Prostate gland (tissue), 2 donors: ENCODE measurements at regions not wholly inside any gene's neighbourhood (a gene's known extent, or its start where the extent isn't known, plus 50 kb on each side); places are given as distances from the start of the nearest gene placed in this dataset.

ENCODE experiments used
- DNase-seq: peaks from one replicate; pipeline ENCODE4 v3.0.0-alpha.2; 2019; ENCODE audit warnings: low spot score
- H3K27ac ChIP-seq, 2 donors: fragments of 200-600 bp; sonication (generic); 2 replicates each; pipeline ENCODE4 v1.5.1; 2017 to 2019
- H3K27me3 ChIP-seq: fragments of 200-600 bp; sonication (generic); replicated peaks from 2 replicates; pipeline ENCODE4 v1.5.1; 2019; ENCODE audit not compliant: insufficient read depth
- H3K36me3 ChIP-seq, 2 donors: fragments of 200-600 bp; sonication (generic); 1 replicate in 1 of 2; 2 replicates in 1 of 2; pipeline versions ENCODE4 v1.5.1 to v1.8.1; 2017 to 2019
- H3K4me1 ChIP-seq: fragments of 200-600 bp; sonication (generic); replicated peaks from 2 replicates; pipeline ENCODE4 v1.5.1; 2019
- H3K4me3 ChIP-seq, 2 donors: fragments of 200-600 bp; sonication (generic); 2 replicates each; pipeline ENCODE4 v1.5.1; 2017 to 2019
- H3K9me3 ChIP-seq: fragments of 200-600 bp; sonication (generic); 2 replicates; pipeline ENCODE4 v1.5.1; 2017
- POLR2A ChIP-seq: fragments of 450-650 bp; IDR thresholded peaks from one replicate; pipeline ENCODE4 v1.6.1; 2016; ENCODE audit warnings: antibody characterized with exemption, mild to moderate bottlenecking
- POLR2AphosphoS5 ChIP-seq: sonication (generic); formaldehyde crosslinking; IDR thresholded peaks from one replicate; pipeline ENCODE4 v1.6.1; 2017; ENCODE audit warnings: antibody characterized with exemption
- WGBS: methylation state at CpG from one replicate; pipeline ENCODE4 v1.1.5; 2018; 5-methylcytosine and 5-hydroxymethylcytosine counted together
- intact Hi-C: fragments of 100-400 bp; cut with DNase I; formaldehyde crosslinking; loops from one replicate; pipeline ENCODE4 v1.14.2; 2022
- TF ChIP-seq, protein P1 (sequence below), 4 experiments: fragments of 200-600 bp in 2 of 4; fragments of 450-650 bp in 2 of 4; sonication (generic) in 2 of 4; IDR thresholded peaks; 1 replicate in 3 of 4; 2 replicates in 1 of 4; pipeline ENCODE4 v1.5.1; 2016 to 2019; ENCODE audit warnings: antibody characterized with exemption in 4 of 4, mild to moderate bottlenecking in 2 of 4, moderate library complexity in 2 of 4

DNA sequence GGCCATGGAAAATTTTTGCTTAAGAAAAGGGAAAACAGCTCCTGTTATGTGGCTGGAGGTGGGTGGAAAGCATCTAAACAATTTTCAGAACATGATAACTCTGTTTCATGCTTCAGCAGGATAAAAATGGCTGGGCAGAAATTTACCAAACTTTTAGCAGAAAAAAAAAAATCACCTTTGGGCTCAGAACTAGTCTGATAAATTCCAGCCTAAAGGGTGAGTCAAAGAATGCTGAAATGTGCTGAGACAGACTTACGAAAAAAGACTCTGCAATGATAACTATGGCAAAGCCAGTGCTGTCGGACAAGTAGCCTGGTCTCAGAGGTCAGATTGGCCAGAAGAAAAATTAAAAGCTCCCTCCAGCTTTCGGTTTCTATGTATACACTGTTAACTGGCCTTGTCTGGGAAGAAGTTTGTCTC, 123.6 kb downstream of the LRATD1 start:
- DNase-seq = no peak
- no peaks in the 10 kb centered on the region for H3K36me3 ChIP-seq

DNA sequence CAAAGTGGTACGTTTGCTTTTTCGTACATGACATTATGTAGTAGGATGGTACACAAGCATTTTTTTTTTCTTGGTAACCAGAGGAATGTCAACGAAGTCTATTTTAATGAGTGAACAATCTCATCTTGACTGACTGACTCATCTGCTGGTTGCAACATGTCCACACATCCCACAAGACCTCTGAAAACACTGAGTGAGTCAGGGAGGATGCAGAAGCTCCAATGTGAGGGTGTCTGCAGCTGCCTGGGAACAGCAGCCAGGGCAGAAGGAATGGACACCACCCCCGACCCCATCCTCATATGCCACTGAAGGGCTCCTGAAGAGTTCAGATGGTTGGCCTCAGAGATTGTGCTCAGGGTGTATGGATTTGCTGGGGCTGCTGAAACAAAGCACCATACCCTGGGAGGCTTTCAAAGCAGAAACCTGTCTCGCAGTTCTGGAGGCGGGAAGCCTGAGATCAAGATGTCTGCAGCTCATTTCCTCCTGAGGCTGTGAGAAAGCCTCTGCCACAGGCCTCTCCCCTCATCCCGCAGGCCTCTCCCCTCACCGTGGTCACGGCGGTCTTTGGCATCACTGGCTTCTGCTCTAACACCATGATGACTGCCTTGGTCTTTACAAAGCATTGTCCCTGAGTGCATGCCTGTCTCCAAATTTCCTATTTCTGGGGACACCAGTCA, 124.6 kb downstream of the LRATD1 start:
- intact Hi-C loops = no loop called here
- DNase-seq = no peak
- TF ChIP-seq, protein P1, sequence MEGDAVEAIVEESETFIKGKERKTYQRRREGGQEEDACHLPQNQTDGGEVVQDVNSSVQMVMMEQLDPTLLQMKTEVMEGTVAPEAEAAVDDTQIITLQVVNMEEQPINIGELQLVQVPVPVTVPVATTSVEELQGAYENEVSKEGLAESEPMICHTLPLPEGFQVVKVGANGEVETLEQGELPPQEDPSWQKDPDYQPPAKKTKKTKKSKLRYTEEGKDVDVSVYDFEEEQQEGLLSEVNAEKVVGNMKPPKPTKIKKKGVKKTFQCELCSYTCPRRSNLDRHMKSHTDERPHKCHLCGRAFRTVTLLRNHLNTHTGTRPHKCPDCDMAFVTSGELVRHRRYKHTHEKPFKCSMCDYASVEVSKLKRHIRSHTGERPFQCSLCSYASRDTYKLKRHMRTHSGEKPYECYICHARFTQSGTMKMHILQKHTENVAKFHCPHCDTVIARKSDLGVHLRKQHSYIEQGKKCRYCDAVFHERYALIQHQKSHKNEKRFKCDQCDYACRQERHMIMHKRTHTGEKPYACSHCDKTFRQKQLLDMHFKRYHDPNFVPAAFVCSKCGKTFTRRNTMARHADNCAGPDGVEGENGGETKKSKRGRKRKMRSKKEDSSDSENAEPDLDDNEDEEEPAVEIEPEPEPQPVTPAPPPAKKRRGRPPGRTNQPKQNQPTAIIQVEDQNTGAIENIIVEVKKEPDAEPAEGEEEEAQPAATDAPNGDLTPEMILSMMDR (IDR thresholded peaks at IDR 0.05) = no peak
- no peak for TF ChIP-seq POLR2AphosphoS5
- TF ChIP-seq POLR2A = no peak
- Histone ChIP-seq H3K27me3 (no peaks in the 10 kb centered on the region), H3K36me3 (no peaks in the 10 kb centered on the region), H3K27ac (no peak overlapping the region), H3K9me3 (no peaks in the 10 kb centered on the region), H3K4me1 (no peaks in the 10 kb centered on the region), H3K4me3 (no peak overlapping the region)
- WGBS = 76% methylated on average over 10 of the region's 10 CpGs

More for the DNA sequence above, 123.6 kb downstream of the LRATD1 start:
- WGBS = 68% methylated on average over 3 of the region's 3 CpGs
- Histone ChIP-seq H3K9me3 (no peaks in the 10 kb centered on the region), H3K4me3 (no peak overlapping the region), H3K4me1 (no peaks in the 10 kb centered on the region), H3K27ac (no peak overlapping the region), H3K27me3 (no peaks in the 10 kb centered on the region)
- intact Hi-C loops = no loop called here
- no peak for TF ChIP-seq POLR2AphosphoS5
- TF ChIP-seq, protein P1 (IDR thresholded peaks at IDR 0.05) = no peak

DNA sequence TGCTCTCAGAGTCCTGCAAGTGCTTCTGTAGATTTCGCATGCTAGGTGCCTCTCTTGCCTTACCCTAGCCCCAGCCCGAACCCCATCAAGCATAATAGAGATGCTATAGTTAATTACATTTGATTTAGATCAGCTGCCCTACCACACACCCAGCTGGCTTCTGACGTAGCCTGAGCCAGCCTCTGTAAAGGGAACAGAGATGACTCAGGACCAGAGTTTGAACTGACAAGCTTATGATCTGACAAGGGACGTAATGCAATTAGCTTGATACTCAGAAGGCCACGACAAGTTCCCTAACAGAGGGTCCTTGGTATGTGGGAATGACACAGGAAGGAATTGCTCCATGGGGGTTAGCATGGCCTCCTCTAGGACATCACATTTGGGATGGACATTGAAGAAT, 126.6 kb downstream of the LRATD1 start:
- Histone ChIP-seq H3K27ac (no peak overlapping the region), H3K9me3 (no peaks in the 10 kb centered on the region)
- intact Hi-C loops = no loop called here

DNA sequence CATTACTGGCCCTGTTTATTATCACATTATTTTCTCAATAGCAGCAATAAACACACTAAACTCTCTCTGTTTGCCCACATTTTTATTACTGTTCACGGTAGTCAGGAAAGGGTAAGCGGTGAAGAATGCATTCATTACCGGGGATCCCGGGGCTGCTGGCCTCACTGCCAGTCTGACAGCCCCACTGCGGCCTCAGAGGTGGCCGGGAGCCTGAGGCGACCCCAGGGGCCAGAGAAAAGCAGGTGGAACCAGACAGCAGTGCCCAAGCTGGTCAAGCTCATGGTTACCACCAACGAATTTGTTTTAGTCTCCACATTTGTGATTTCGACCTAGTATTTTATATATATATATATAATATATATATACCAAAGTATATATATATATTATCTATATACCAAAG, 127.7 kb downstream of the LRATD1 start:
- H3K4me1 ChIP-seq = no peaks in the 10 kb centered on the region
- no peaks in the 10 kb centered on the region for H3K9me3 ChIP-seq
- H3K36me3 ChIP-seq = no peaks in the 10 kb centered on the region
- no peaks in the 10 kb centered on the region for H3K27me3 ChIP-seq
- no peak overlapping the region for H3K27ac ChIP-seq
- H3K4me3 ChIP-seq = no peak overlapping the region
- intact Hi-C loops = no loop called here
- WGBS = 64% methylated on average over 9 of the region's 9 CpGs
- TF ChIP-seq, protein P1 (IDR thresholded peaks at IDR 0.05) = no peak
- no peak for TF ChIP-seq POLR2A
- no peak for TF ChIP-seq POLR2AphosphoS5
- no peak for DNase-seq

More for the DNA sequence above, 126.6 kb downstream of the LRATD1 start:
- Histone ChIP-seq H3K4me1 (no peaks in the 10 kb centered on the region), H3K36me3 (no peaks in the 10 kb centered on the region), H3K27me3 (no peaks in the 10 kb centered on the region), H3K4me3 (no peak overlapping the region)
- TF ChIP-seq POLR2AphosphoS5 (no peak), POLR2A (no peak)
- TF ChIP-seq, protein P1 (IDR thresholded peaks at IDR 0.05) = no peak
- 89% methylated on average over 5 of the region's 5 CpGs for WGBS
- DNase-seq = no peak

DNA sequence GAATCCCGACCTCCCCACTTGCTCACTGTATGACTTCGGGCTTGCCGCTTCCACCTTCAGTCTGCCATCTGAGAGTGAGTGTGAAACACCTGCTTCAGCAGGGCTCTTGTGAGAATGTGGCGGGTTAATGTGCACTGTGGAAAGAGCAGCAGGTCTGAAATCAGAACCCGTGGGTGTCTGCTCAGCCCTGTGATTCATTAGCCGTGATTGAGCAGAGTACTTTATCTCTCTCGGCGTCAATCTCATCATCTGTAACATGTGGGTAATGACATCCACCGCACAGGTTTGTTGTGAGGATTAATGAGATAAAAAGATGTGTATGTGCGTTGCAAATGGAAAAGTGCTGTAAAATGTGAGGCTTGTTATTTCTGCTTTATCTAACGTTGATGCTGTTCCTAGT, 128.6 kb downstream of the LRATD1 start:
- 85% methylated on average over 11 of the region's 11 CpGs for WGBS

More for the DNA sequence above, 128.6 kb downstream of the LRATD1 start:
- TF ChIP-seq POLR2AphosphoS5 (no peak), POLR2A (no peak)
- TF ChIP-seq, protein P1 (IDR thresholded peaks at IDR 0.05) = no peak
- H3K9me3 ChIP-seq = no peaks in the 10 kb centered on the region
- H3K36me3 ChIP-seq = no peaks in the 10 kb centered on the region
- no peaks in the 10 kb centered on the region for H3K4me1 ChIP-seq
- no peak overlapping the region for H3K27ac ChIP-seq
- no peak for DNase-seq
- intact Hi-C loops = no loop called here
- H3K4me3 ChIP-seq = no peak overlapping the region
- no peaks in the 10 kb centered on the region for H3K27me3 ChIP-seq
